HG03432 (cell line): ENCODE measurements at regions not wholly inside any gene's neighbourhood (a gene's known extent, or its start where the extent isn't known, plus 50 kb on each side); places are given as distances from the start of the nearest gene placed in this dataset.
"Not testable (repeated sequence)": the region's sequence is repeated elsewhere in the genome, so short reads cannot be mapped to it uniquely, and the experiment has no call there.

Experiments
- ATAC-seq: cut with Tn5 transposase; IDR thresholded peaks from one replicate; pipeline ENCODE4 v1.9.1; 2021; ENCODE audit warnings: mild to moderate bottlenecking, moderate library complexity; ENCODE audit not compliant: unreplicated experiment

DNA sequence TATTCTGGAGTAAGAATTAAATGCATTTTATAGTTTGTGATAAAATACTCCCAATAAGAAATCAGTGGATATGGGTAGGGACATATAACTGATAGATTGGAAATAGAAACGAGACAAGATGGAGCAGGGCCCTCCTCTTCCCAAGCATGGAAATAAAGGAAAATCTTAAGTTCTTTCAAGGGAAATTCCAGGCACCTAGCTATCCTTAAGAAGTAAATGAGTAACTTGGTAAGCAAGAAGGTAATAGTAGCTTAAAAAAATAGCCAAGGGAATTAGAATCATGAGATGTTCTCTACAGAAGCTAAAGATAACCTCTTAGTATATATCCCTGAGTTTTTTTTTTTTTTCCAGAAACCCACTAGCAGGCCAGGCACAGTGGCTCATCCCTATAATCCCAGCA is 105.5 kb upstream of the FAM3C start:
- ATAC-seq = no peak

DNA sequence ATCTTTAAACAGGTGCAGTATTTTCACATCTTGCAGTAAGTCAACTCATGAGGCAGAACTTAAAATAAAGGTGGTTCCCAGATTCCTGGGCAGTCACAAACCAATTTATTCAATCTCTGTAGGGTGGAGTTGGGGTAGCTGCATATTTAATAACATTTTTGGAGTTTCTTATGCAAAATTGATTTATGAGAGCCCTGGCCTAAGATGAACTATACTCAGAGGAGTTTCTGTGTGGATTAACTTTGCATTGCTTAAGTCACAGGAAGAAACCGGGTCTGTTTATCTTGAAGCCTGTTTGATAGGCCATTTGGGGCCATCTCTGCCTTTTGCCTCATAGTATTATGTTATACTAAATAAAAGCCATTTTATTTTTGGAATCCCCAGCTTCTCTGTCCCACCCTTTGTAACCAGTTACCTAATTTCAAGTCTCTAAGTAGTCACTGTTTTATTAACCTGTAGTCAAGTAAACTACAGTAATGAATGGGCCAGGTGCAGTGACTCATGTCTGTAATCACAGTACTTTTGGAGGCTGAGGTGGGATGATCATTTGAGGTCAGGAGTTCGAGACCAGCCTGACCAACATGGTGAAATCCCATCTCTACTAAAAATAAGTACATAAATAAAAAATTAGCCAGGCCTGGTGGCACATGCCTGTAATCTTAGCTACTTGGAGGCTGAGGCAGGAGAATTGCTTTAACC is 104.4 kb upstream of the FAM3C start:
- ATAC-seq = peak; percentile 51

DNA sequence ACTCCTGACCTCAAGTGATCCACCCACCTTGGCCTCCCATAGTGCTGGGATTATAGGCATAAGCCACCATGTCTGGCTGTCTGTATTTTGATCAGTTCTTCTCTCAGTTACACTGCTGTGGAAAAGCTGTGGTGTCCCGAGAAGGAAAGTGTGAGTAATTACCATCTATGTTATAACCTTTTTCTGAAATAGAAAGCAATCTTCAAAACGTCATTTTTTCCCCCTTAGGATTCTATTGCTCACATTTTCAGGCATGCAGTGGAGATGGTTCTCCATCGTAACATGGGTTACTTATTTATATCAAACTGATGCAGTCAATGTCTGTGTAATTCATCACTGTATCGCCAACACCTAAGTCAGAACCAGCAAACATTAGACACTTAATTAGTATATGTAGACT is 103.5 kb upstream of the FAM3C start:
- peak; percentile 27 for ATAC-seq

DNA sequence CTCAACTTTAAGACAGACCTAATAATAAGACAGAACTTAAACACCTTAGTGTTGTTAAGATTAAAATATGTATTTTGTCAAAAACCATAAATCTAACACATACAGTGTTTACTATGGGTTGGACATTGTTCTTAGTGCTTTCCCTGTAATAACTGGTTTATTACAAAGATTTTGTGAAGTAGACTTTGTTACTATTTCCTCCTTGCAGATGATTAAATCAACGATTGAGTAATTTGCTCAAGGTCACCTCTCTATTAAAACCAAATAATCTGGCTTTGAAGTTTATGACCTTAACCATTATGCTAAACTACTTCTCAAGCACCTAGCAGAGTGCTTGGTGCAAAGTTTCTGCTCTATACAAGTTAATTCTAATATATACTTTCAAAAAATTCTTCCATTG is 102.7 kb upstream of the FAM3C start:
- no peak for ATAC-seq

DNA sequence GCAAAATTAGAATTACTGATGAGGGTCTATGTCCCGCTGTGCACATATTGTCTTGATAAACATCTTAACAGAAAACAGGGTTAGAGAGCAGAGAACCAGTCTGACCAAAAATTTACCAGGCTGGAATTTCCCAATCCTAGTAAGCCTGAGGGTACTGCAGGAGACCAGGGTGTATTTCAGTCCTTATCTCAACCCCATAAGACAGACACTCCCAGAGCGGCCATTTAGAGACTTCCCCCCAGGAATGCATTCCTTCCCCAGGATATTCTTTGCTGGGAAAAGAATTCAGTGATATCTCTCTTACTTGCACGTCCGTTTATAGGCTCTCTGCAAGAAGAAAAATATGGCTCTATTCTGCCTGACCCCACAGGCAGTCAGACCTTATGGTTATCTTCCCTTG is 101.4 kb upstream of the FAM3C start:
- not testable (repeated sequence) for ATAC-seq

DNA sequence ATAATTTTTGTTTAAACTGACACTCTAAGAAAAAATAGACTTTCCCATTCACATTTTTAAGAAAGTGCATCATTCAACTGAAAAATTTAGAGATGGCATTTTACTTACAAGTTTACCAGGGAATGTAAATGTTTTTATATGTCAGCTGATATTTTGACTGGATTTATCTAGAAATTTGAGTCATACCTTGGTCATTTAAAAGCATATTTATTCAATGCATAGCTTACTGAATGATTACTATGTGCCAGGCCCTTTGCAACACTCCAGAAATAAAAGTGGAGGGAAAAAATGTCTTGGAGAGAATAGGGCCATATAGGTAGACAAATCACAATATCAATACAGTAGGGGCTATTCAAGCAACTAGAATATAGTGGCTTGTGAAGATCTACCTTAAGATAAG is 98.4 kb upstream of the FAM3C start:
- ATAC-seq = no peak

DNA sequence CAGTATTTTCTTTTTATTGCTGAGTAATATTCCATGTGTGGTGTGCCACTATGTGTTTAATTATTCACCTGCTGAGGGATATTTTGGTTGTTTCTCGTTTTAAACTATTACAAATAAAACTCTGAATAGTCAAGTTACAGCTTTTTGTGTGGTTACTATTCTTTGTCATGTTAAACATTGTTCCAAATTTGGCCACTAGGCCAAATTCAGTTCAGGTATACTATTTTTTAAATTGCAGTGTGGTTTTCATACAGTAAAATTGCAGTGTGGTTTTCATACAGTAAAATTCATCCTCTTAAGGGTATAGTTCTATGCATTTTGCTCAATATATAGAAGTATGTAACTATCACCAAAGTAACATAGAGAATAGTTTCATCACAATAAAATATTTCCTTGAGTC is 97.4 kb upstream of the FAM3C start:
- no peak for ATAC-seq

DNA sequence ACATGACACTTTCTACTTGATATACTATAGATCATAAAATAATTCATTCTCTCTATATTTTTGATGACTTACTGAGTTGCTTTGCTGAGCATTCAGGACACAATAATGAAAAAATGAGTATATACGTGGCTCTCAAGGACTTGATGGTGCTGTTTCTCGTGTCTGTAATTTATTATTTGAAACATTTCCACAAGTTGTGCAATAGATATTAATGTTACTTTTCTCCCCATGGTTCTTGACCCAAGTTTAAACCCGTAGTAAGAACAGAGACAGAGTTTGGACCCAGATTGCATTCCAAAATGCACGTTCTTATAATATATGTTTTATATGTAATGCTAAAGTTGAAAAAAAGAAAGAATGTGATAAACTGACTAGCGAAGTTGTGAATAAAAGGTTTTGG is 94.2 kb upstream of the FAM3C start:
- no peak for ATAC-seq

DNA sequence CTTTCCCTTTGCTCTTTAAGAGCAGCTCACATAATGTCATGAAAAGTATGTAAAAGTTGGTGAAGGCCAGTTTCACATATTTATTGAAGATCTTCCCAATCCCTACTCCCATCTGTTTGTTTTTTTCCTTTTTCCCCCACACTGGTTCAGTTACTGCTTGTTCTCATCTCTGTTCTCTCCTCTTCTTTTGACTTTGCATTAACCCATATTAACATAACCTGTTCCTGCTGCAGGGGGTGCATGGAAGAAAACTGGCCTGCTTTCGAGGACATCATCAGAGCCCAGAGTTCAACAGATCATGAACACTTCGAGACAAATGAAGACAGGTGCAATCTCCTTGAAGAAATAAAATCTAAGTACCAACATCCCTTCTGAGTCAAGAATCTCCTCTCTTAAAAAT is 93.3 kb upstream of the FAM3C start:
- no peak for ATAC-seq

DNA sequence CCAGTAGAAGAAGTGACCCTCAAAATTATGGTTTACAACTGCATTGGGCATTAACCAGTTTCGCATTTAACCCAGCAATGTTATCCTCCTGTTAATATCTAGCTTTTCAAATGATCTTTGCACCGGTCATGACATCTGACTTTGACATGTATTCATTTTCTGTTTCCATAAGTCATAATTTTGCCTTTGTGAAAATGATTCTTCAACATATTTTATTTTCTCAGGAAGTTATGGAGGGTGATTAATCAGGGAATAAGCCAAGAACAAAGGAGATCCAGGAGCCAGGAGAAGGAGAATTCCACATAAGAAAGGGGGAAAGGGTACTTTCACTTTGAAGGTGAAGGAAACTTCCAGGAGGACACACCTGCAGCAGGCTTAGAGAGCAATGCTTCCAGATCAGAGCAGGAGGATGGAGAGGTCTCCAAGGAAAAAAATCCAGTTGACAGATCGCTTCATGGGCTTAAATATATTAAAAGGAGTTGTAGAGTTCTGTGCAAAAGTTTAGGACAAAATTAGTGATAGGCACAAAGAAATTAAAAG is 92.1 kb upstream of the FAM3C start:
- no peak for ATAC-seq

DNA sequence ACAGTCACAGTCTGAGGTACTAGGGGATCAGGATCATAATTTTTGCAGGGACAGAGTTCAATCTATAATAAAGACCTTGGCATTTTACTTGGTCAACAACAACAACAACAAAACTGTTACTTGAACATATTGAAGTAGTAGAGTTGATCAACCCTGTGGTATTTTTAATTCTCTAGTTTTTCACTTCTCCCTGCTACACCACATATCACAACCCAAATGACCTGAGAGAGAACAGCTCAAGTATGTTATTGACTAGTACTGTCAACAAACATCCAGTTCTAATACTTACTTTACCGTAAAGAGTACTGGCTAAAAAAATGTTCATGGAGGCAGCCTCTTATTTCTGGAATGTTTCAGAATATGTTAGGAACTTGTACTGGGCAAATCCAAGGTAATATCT is 90.5 kb upstream of the FAM3C start:
- ATAC-seq = no peak

DNA sequence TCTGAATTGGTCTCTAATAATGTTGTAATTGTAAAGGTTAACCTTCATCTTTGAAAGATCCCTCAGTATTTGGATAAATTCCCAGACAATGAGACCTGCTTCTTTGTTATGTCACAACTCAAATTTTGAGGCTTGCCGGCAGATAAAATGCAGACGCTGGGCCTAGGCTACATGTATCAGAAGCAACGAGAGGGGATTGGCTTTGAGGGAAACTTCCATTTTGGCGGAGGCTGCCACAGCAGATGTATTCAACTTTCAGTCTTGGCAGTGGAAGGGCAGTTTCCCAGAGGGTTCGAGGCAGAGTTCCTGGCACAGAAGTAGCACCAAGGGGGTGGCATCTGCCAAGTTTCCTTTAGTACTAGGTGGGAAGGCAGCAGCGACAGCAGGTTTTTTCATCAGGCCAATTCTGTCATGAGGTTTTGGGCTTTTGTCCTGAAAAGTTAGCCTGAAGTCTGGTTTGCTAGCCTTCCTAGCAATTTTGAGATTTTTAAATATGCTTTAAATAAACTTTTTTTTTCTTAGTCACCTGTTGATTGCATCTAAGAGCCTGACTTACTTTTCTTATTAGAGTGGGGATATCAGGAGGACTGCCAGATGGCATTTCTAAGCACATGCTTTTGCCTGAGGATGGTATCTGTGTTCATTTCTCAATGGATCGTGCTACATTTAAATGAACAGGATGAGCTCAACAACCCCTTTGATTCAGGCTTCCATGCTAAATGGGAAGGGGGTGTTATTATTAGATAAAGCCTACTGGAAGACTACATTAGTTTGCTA is 89.5 kb upstream of the FAM3C start:
- no peak for ATAC-seq

DNA sequence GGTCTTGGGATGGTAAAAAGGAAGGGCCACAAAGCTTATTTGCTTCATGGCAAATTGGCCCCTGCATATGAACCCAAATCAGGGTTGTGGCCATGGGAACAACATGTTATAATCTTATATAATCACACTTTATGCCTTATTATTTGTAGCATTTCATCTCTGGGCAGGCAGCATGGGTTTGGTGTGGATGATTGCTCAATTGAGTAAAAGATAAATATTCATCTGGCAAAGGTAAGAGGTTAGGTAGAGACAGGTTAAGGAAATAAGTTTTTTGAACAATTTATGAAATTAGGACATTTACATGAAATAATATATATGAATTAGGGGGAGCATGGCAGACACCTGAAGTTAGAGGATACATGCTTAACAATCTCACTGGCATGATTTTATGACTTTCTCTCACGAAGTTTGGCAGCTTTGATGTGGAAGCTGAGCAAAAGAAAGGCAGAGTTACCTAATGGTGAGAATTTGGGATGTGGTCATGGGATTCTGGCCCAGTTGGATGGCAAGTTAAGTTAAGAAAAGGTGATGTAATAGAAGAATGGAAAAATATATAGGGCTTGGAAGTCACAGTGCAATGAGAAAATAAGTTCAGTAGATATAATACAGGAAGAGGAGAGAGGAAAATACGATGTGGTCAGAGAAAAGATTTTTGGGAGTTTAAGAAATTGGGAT is 88.1 kb upstream of the FAM3C start:
- ATAC-seq = no peak

DNA sequence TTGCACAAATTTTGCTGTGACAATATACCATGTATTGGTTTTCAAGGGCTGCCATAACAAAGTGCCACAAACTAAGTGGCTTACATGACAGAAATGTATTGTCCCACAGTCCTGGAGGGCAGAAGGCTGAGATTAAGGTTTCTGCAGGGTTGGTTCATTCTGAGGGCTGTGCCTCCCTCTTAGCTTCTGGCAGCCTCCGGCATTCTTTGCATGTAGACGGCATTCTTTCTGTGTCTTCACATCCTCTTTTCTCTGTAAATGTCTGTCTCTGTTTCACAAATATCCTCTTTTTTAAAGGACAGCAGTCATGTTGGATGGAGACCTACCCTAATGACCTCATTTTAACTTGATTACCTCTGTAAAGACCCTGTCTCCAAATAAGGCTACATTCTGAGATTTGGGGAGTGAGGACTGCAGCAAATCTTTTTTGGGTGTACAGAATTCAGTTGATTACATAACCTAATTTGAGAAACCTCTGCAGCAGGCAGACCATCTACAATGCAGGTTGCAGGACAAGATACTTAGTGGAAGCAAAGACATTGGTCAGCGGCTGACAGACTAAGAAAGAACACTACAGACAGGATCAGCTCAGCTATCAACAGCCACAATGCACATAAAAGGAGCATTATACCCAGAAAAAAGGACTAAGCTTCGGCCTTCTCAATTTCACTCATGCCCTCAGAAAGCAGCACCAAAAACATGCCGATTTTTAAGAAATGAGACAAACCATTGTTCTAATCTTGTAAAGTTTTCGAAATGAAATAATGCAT is 84.6 kb upstream of the FAM3C start:
- no peak for ATAC-seq

DNA sequence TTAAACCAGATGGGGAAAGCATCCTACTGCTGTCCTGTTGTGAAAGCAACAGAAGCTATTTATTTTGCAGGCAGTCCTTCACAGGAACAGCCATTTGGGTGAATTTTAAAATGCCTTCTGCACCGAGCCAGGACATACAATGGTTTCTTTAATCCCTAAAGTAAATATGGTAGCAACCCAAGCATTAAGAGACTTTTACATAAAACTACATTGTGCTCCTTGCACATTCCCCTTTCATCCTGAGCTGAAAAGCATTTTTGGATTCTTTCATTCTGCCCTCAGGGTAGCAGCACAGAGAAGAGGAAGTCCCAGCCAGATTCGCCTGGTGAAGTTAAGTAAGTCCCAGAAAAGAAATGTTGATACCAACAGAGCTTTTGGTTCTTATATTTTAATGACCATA is 84.0 kb upstream of the FAM3C start:
- ATAC-seq = no peak

DNA sequence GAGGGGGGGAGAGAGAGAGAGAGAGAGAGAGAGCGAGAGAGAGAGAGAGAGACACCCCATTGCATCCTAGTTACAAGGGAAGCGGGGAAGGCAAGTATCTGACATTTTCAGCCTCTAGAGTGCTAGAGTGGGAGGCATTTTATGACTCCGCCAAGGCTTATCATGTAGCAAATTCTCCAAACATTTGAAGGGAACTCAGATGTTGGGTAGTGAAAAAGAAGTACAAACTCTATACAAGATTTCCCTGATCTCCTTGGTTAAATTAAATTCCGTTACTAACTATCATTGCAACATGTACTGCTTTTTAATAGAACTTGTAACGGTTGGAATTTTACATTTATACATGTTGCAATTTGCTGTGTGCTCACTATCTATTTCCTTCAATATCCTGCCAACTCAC is 83.4 kb upstream of the FAM3C start:
- no peak for ATAC-seq

DNA sequence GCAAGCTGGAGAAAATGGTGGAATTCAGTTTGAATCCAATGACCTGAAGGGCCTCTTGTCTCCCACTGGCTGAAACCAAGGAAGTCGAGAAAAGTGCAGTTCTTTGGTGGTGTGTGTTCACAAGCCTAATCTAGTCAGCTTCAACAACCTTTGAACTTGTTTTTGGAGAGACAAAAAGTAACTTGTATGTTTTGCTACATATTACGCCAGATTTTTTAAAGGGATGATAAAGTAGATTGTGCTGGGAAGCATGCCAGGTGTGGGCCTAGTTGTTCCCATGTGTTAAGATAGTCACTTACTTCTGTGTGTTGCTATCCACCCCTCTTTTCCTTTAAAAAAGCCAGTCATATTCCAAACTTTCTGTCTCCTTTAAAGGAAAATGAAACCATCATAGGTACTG is 79.7 kb upstream of the FAM3C start:
- ATAC-seq = no peak

DNA sequence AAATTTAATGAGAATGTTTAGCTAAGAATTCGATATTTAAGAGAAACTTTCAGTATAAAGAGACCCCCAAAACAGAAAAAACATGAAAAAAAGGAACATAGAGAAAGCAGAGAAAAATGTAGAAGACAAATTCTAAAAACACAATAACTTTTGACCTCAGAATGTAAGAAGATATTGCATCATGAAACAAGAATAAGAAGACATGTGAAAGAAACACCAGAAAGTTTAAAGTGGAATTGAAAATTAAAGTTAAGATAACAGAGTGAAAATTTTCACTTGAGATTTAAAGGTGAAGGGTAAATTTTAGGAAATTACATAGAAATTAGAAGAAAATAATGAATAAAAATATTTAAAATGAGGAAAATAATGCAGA is 78.2 kb upstream of the FAM3C start:
- no peak for ATAC-seq

DNA sequence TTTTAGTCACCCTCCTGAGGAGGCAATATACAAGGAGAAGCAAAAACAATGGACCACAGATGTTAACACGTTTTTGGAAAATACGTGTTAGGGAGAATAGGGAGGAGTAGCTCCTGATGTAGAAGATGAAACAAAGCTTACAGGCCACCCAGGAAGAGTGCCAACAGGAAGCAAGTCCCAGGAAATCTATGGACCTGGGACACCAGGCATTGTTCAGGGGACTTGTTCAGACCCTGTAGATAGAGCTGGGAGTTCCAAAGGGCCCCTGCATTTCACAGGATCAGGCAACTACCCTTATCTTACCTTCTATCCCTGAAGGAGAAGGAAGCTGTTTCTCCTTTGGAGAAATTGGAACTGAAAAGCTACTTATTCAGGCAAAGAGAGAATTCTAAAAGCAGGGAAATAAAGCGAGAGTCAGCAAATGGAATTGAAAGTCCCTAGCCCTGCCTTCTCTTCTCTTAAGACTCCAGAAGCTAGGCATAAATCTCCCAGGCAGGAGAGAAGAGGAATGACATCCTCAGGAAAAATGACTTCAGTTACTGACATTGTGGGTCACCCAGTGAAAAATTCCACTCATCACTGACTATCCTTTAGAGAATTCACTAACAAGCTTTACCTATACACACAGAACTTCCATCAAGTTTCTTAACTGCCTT is 77.7 kb upstream of the FAM3C start:
- ATAC-seq = no peak

DNA sequence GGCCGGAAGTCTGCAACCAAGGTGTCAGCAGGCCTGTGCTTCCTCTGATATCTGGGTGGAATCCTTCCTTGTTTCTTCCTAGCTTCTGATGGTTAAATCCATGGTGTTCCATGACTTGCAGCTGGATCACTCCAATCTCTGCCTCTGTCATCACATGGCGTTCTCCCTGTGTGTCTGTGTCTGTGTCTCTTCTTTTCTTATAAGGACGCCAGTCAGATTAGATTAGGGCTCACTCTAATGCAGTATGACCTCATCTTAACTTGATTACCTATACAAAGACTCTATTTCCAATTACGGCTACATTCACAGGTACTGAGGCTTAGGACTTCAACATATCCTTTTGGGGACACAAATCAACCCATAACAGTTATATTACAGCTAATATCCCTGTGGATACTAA is 70.3 kb upstream of the FAM3C start:
- ATAC-seq = no peak

DNA sequence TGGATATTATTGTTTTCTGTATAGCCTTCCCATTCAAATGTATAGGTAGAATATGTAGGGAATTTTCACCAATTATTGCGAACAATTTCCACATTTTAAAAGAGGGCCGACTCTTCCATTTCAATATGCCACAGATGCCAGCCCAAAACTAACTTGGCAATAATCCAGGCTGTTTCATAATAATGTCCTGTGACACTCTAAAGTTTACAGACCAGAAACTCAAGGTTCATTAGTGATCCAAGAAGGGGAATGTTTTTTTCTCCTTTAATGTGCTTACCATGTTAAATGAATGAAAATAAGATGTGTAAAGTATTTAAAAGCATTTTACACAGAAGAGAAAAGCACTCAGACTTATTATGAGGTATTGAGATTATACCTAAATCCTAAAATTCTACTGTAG is 63.0 kb upstream of the FAM3C start:
- ATAC-seq = no peak
